ENCODE measurements at regions not wholly inside any gene's neighbourhood (a gene's known extent, or its start where the extent isn't known, plus 50 kb on each side); places are given as distances from the start of the nearest gene placed in this dataset.

DNA sequence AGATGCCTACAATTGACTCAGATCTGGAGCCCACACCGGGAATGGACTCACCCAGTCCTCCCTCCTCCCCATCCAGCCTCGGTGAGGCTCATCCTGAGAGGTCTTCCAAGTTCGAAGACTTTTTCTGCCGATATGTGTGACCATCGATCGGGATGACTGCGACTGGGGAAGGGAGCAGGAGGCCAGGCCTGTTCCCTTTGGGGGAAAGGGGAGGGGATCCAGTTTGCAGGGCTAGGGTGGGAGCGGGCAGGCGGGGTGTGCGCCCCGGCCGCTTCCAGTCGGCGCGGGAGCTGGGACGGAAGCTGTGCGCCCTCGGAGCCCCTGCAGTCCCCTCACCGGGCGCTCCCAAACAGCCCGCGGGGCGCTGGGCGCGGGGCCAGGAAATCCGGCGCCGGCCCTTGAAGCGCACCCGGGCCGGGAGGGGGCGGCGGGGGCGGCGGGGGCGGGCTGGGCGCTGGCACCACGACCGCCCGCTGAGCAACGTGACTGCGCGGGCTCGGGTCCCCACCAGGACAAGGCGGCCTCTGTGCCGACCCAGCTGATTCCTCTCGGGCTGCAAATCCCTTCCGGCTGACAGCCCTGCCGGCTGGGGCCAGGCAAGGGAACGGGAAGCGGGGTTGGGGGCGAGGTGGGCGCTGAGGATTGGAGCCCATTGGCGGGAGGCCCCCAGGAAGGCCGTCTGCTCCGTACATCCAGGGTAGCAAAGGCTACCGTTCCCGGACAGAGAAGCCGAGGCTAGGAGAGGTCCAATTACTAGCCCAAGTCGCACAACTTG, 103.9 kb downstream of the EBNA1BP2 start:
- peak overlapping the region; percentile 78 for H2BK20ac ChIP-seq (ENCODE audit: low read depth, low read length)
- POLR2A ChIA-PET (ENCODE audit: unreplicated experiment): no interaction called here
- H3K4me2 ChIP-seq (ENCODE audit: low read depth, low read length): peak overlapping the region; percentile 33
- no peak for DNase-seq
- H4K20me1 ChIP-seq (ENCODE audit: insufficient read depth, low read length): no peaks in the 10 kb centered on the region
- dilution Hi-C loops (cut with HindIII; ENCODE audit: low sequenced_read_pairs, unreplicated experiment) (no loop called here), intact Hi-C loops (cut with micrococcal nuclease) (no loop called here), in situ Hi-C loops (cut with MboI; ENCODE audit: low sequenced_read_pairs) (loop anchor here (5.0 kb wide), 1 partner anchor 146 kb away; no protein-coding TSS in a partner anchor)
- H4K8ac ChIP-seq (ENCODE audit: low read depth in 2 of 2, low read length in 2 of 2): peak overlapping the region; percentile 56 to 84; a peak in 3 of 4 replicates
- H3K9me1 ChIP-seq (ENCODE audit: insufficient read depth, low read length): peaks cover 5% of the 10 kb centered on the region
- H2AK9ac ChIP-seq (replicated peaks; ENCODE audit: low read depth, low read length, poor library complexity): peak overlapping the region; percentile 89
- H2AK5ac ChIP-seq (ENCODE audit: low read depth, low read length): peak overlapping the region; percentile 48; the same call in 1 of the 2 replicates
- H3K9me3 ChIP-seq (ENCODE audit: control insufficient read depth, insufficient read depth, low read length): no peaks in the 10 kb centered on the region
- peaks cover 13% of the 10 kb centered on the region for H3K4me1 ChIP-seq (ENCODE audit: control insufficient read depth, insufficient read depth, low read length)
- peak overlapping the region; percentile 15; the same call in 2 of the 3 replicates for H2BK15ac ChIP-seq (ENCODE audit: low read depth, low read length)
- CTCF ChIA-PET: no interaction called here
- H3K9ac ChIP-seq (ENCODE audit: low read depth, low read length): peak overlapping the region; percentile 6; the same call in 1 of the 2 replicates
- no peaks in the 10 kb centered on the region for H3K79me1 ChIP-seq (ENCODE audit: low read depth in 1 of 2, low read length in 2 of 2)
- H3K4ac ChIP-seq (ENCODE audit: low read depth, low read length): peak overlapping the region; percentile 74
- no peak overlapping the region for H3K4me3 ChIP-seq (ENCODE audit: insufficient read depth, low read depth, low read length)
- no peaks in the 10 kb centered on the region for H3K36me3 ChIP-seq (ENCODE audit: control insufficient read depth, insufficient read depth, low read length)
- H2BK120ac ChIP-seq (ENCODE audit: low read depth, low read length): peak overlapping the region; percentile 90
- H4K5ac ChIP-seq (ENCODE audit: low read depth, low read length): peak overlapping the region; percentile 81
- H3K27ac ChIP-seq (ENCODE audit: insufficient read depth, low read length): no peak overlapping the region; the same call in 1 of the 2 replicates
- H2BK5ac ChIP-seq (ENCODE audit: low read depth, low read length, poor library complexity, severe bottlenecking): no peak overlapping the region
- H3K27me3 ChIP-seq (ENCODE audit: control insufficient read depth, insufficient read depth, low read length): 0 out of 2 replicates have a peak, but pooled peaks cover 1% of the 10 kb centered on the region
- ATAC-seq (ENCODE audit: low read depth): peak; percentile 35
- no peak overlapping the region for H3K56ac ChIP-seq (ENCODE audit: extremely low read depth, insufficient read depth, low read length)
- 18% methylated on average over 18 of the region's 60 CpGs; no CpG with 5 or more reads in 1 of the 2 experiments for WGBS, 2 experiments (ENCODE audit: extremely low coverage in 2 of 2, insufficient read length in 1 of 2)
- peak overlapping the region; percentile 55 for H3K18ac ChIP-seq (ENCODE audit: low read depth, low read length)
- TF ChIP-seq, protein P1, sequence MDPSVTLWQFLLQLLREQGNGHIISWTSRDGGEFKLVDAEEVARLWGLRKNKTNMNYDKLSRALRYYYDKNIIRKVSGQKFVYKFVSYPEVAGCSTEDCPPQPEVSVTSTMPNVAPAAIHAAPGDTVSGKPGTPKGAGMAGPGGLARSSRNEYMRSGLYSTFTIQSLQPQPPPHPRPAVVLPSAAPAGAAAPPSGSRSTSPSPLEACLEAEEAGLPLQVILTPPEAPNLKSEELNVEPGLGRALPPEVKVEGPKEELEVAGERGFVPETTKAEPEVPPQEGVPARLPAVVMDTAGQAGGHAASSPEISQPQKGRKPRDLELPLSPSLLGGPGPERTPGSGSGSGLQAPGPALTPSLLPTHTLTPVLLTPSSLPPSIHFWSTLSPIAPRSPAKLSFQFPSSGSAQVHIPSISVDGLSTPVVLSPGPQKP (IDR thresholded peaks at IDR 0.05; ENCODE audit: borderline replicate concordance, low read depth, low read length): no peak
- no peak for TF ChIP-seq NFE2L2 (IDR thresholded peaks at IDR 0.05; ENCODE audit: low read depth, low read length)
- no peak for TF ChIP-seq MAZ (IDR thresholded peaks at IDR 0.05; ENCODE audit: borderline replicate concordance, low read depth, low read length)
- no peak for TF ChIP-seq MXI1 (IDR thresholded peaks at IDR 0.05; ENCODE audit: borderline replicate concordance, low read depth, low read length)
- no peak for TF ChIP-seq RCOR1 (IDR thresholded peaks at IDR 0.05; ENCODE audit: insufficient replicate concordance, low read length)
- TF ChIP-seq CHD1 (IDR thresholded peaks at IDR 0.05; ENCODE audit: low read depth, low read length): no peak
- no peak for TF ChIP-seq RFX5 (IDR thresholded peaks at IDR 0.05; ENCODE audit: low read depth, low read length)
- TF ChIP-seq, protein P2, sequence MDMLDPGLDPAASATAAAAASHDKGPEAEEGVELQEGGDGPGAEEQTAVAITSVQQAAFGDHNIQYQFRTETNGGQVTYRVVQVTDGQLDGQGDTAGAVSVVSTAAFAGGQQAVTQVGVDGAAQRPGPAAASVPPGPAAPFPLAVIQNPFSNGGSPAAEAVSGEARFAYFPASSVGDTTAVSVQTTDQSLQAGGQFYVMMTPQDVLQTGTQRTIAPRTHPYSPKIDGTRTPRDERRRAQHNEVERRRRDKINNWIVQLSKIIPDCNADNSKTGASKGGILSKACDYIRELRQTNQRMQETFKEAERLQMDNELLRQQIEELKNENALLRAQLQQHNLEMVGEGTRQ (IDR thresholded peaks at IDR 0.05; ENCODE audit: low read depth, low read length): no peak
- TF ChIP-seq POLR2A (IDR thresholded peaks at IDR 0.05; ENCODE audit: low read depth, low read length): no peak
- TF ChIP-seq CEBPB (IDR thresholded peaks at IDR 0.05; ENCODE audit: low read depth, low read length): no peak
- no peak for TF ChIP-seq FOS (IDR thresholded peaks at IDR 0.05; ENCODE audit: low read depth, low read length)
- no peak for TF ChIP-seq CTCF (conservative IDR thresholded peaks at IDR 0.05; ENCODE audit: low read depth, low read length)
- no peak for TF ChIP-seq RAD21 (IDR thresholded peaks at IDR 0.05; ENCODE audit: low read length)
- TF ChIP-seq BHLHE40 (IDR thresholded peaks at IDR 0.05; ENCODE audit: low read depth, low read length): no peak
- peak overlapping the region; percentile 90 for H2AFZ ChIP-seq (replicated peaks; ENCODE audit: low read length, poor library complexity)
- BruUV-seq (replicated peaks): no TSS peak
- H4K91ac ChIP-seq (ENCODE audit: insufficient read depth, low read depth, low read length): peak overlapping the region; percentile 94
- peak overlapping the region; percentile 96 for H3K14ac ChIP-seq (replicated peaks; ENCODE audit: low read depth, low read length)
- H3K23ac ChIP-seq (ENCODE audit: low read depth, low read length): peak overlapping the region; percentile 69; the same call in 1 of the 2 replicates
